ENCODE measurements at regions not wholly inside any gene's neighbourhood (a gene's known extent, or its start where the extent isn't known, plus 50 kb on each side); places are given as distances from the start of the nearest gene placed in this dataset.

DNA sequence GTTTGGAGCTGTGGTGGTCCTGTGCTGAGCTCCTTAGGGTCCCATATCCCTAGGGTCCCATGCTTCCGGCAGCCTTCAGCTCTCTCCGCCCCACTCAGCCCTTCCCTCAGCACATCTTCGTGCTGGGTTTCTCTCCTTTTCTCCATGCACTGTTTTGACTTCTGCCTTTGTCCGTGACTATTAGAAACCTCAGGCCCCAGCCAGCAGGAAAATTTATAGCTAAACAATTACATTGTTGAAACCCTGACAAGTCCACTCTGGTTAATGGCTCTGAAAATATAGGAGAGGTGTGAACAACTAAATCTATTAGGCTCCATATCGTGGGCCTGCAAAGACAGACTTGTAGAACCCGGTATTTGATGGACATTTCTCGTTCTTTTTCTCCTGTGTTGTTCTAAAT lies 523.7 kb downstream of the CCDC171 start:
- TF ChIP-seq, protein P1, sequence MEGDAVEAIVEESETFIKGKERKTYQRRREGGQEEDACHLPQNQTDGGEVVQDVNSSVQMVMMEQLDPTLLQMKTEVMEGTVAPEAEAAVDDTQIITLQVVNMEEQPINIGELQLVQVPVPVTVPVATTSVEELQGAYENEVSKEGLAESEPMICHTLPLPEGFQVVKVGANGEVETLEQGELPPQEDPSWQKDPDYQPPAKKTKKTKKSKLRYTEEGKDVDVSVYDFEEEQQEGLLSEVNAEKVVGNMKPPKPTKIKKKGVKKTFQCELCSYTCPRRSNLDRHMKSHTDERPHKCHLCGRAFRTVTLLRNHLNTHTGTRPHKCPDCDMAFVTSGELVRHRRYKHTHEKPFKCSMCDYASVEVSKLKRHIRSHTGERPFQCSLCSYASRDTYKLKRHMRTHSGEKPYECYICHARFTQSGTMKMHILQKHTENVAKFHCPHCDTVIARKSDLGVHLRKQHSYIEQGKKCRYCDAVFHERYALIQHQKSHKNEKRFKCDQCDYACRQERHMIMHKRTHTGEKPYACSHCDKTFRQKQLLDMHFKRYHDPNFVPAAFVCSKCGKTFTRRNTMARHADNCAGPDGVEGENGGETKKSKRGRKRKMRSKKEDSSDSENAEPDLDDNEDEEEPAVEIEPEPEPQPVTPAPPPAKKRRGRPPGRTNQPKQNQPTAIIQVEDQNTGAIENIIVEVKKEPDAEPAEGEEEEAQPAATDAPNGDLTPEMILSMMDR (IDR thresholded peaks at IDR 0.05; ENCODE audit: low read length), result no peak
- TF ChIP-seq EZH2 (IDR thresholded peaks at IDR 0.05; ENCODE audit: borderline replicate concordance, low read length), result no peak

Measured in OCI-LY1 (cell line).